ENCODE measurements at regions not wholly inside any gene's neighbourhood (a gene's known extent, or its start where the extent isn't known, plus 50 kb on each side); places are given as distances from the start of the nearest gene placed in this dataset.

- Histone ChIP-seq H3K4me1 (ENCODE audit: insufficient read depth) (no peaks in the 10 kb centered on the region), H3K27ac (no peak overlapping the region), H3K4me3 (no peak overlapping the region), H3K9me3 (no peaks in the 10 kb centered on the region), H3K27me3 (no peaks in the 10 kb centered on the region), H3K36me3 (no peaks in the 10 kb centered on the region)
- intact Hi-C loops (cut with DNase I): no loop called here
- no peak for DNase-seq
- 87 to 92% (median 91%) methylated on average over 3 of the region's 3 CpGs for WGBS, 3 donors
- TF ChIP-seq EP300 (IDR thresholded peaks at IDR 0.05) (no peak), POLR2A (IDR thresholded peaks at IDR 0.05) (no peak)
- TF ChIP-seq, protein P1, sequence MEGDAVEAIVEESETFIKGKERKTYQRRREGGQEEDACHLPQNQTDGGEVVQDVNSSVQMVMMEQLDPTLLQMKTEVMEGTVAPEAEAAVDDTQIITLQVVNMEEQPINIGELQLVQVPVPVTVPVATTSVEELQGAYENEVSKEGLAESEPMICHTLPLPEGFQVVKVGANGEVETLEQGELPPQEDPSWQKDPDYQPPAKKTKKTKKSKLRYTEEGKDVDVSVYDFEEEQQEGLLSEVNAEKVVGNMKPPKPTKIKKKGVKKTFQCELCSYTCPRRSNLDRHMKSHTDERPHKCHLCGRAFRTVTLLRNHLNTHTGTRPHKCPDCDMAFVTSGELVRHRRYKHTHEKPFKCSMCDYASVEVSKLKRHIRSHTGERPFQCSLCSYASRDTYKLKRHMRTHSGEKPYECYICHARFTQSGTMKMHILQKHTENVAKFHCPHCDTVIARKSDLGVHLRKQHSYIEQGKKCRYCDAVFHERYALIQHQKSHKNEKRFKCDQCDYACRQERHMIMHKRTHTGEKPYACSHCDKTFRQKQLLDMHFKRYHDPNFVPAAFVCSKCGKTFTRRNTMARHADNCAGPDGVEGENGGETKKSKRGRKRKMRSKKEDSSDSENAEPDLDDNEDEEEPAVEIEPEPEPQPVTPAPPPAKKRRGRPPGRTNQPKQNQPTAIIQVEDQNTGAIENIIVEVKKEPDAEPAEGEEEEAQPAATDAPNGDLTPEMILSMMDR (IDR thresholded peaks at IDR 0.05): no peak
Observed at GRCh38 chr11:12617632-12618031, 56.6 kb upstream of the TEAD1 start.

DNA sequence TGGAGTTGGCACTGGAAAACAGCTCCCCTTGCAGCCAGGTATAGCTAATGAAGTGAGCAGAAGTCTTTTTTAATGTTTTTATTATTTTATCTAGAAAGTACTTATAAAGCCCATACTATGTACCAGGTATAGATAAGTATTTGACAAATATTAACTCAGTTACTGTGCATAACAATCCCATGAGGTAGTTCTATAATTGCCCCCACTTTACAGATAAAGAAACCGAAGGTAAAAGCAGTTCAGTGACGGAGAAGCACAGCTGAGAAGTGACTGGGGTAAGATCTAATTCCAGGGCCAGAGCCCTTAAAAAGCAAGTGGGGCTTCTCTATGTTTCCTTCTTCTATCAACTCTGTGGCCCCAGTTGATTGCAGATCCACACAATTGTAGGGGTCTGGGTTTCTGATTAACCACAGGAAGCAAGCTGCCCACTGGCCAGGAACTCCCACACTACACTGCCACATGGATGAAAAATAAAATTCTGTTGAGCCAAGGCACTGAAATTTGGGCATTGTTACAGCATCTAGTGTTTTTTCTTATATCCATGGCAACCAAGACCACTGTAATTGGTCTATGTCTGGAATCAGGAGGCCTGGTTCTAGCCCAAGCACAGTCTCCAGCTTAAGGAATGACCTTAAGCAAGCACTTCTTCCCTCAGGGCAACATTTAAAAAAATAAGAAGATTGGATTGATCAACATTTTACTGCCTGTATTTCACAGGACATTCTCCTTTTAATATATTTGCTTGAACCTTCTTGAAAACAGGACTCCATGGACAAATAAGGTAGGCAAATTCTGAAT is 55.3 kb upstream of the TEAD1 start:
- DNase-seq: no peak
- H3K4me3 ChIP-seq: no peak overlapping the region
- H3K36me3 ChIP-seq: no peaks in the 10 kb centered on the region
- H3K4me1 ChIP-seq (ENCODE audit: insufficient read depth): no peaks in the 10 kb centered on the region
- no peak for TF ChIP-seq EP300 (IDR thresholded peaks at IDR 0.05)
- TF ChIP-seq, protein P1 (IDR thresholded peaks at IDR 0.05): no peak
- no peak for TF ChIP-seq POLR2A (IDR thresholded peaks at IDR 0.05)
- no peaks in the 10 kb centered on the region for H3K9me3 ChIP-seq
- H3K27me3 ChIP-seq: no peaks in the 10 kb centered on the region
- intact Hi-C loops (cut with DNase I): no loop called here
- WGBS, 3 donors: 91 to 96% (median 96%) methylated on average over 2 of the region's 2 CpGs
- no peak overlapping the region for H3K27ac ChIP-seq

DNA sequence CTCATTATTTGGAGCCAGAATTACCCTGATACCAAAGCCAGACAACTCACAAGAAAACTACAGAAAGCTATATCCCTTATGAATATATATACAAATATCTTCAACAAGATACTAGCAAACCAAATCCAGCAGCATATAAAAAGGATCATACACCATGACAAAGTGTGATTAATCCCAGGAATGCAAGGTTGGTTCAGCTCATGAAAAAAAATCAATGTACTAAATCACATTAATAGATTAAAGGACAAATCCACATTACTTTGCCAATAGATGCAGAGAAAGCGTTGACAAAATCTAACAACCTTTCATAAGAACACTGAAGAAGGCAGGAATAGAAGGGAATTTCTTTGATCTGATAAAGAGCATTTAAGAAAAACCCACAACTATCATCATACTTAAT is 50.4 kb upstream of the TEAD1 start:
- TF ChIP-seq POLR2A (IDR thresholded peaks at IDR 0.05) (no peak), EP300 (IDR thresholded peaks at IDR 0.05) (no peak)
- TF ChIP-seq, protein P1 (IDR thresholded peaks at IDR 0.05): no peak
- Histone ChIP-seq H3K27me3 (no peaks in the 10 kb centered on the region), H3K4me3 (no peak overlapping the region), H3K4me1 (ENCODE audit: insufficient read depth) (no peaks in the 10 kb centered on the region), H3K36me3 (no peaks in the 10 kb centered on the region), H3K27ac (no peak overlapping the region), H3K9me3 (no peaks in the 10 kb centered on the region)
- WGBS, 3 donors: 0 to 67% (median 0%) methylated on average over 1 of the region's 1 CpG
- DNase-seq: no peak
- intact Hi-C loops (cut with DNase I): no loop called here

All from ovary (tissue), 7 donors.